ENCODE measurements at regions not wholly inside any gene's neighbourhood (a gene's known extent, or its start where the extent isn't known, plus 50 kb on each side); places are given as distances from the start of the nearest gene placed in this dataset.
"Not testable (repeated sequence)": the region's sequence is repeated elsewhere in the genome, so short reads cannot be mapped to it uniquely, and the experiment has no call there.

DNA sequence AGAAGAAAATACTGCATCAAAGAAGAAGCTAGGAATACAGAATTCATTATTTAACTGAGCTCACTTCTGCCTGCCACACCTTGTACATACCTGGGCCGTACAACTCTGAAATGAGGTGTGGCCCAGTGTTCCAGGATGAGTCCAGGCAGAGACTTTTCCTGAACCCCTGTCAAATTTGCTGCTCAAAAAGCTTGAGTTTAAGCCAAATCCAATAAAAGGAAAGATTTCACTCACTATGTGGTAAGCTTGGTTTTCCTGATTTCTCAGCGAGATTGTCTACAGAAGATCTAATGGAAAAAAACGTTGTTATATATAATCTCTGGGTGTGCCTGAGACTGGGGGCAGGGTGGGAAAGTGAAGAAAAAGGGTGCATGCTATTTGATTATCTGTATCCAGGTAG, 72.1 kb upstream of the EGFR start:
- no peak for DNase-seq (ENCODE audit: low spot score)
- Histone ChIP-seq H3K4me3 (no peak overlapping the region), H3K27ac (no peak overlapping the region)
- TF ChIP-seq, protein P1, sequence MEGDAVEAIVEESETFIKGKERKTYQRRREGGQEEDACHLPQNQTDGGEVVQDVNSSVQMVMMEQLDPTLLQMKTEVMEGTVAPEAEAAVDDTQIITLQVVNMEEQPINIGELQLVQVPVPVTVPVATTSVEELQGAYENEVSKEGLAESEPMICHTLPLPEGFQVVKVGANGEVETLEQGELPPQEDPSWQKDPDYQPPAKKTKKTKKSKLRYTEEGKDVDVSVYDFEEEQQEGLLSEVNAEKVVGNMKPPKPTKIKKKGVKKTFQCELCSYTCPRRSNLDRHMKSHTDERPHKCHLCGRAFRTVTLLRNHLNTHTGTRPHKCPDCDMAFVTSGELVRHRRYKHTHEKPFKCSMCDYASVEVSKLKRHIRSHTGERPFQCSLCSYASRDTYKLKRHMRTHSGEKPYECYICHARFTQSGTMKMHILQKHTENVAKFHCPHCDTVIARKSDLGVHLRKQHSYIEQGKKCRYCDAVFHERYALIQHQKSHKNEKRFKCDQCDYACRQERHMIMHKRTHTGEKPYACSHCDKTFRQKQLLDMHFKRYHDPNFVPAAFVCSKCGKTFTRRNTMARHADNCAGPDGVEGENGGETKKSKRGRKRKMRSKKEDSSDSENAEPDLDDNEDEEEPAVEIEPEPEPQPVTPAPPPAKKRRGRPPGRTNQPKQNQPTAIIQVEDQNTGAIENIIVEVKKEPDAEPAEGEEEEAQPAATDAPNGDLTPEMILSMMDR (IDR thresholded peaks at IDR 0.05), result no peak

DNA sequence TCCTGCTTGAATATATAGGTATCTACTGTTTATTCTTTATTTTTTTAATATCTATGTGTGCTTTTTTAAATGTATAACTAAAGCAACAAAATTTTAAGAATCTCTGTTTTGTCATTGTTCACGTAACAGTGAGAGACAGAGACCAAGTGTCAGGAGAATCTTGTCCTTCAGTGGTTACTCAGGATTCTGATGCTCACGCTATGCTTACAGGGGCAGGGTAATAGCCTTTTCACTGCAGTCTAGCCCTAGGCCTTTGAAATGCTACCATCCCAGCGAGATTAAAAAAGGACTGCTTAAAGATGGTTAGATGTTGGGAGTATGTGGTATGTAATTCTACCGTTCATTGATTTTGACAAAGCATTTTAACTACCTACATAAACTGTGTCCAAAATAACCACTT, 71.6 kb upstream of the EGFR start:
- Histone ChIP-seq H3K4me3 (no peak overlapping the region), H3K27ac (no peak overlapping the region)
- TF ChIP-seq, protein P1 (IDR thresholded peaks at IDR 0.05), result no peak

DNA sequence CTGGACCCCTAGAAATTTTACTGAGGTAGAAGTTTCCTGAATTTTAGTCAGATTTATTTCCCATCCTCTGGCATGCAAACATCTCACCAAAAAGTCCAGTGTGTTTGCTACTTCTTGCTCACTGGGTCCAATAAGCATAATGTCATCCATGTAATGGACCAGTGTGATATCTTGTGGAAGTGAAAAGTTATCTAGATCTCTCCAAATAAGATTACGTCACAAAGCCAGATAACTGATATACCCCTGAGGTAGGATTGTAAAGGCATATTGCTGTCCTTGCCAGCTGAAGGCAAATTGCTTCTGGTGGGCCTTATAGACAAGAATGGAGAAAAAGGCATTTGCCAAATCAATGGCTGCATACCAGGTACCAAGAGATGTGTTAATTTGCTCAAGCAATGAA, 69.3 kb upstream of the EGFR start:
- H3K27ac ChIP-seq; DNase-seq (ENCODE audit: low spot score); H3K4me3 ChIP-seq: not testable (repeated sequence)

More for the DNA sequence above, 71.6 kb upstream of the EGFR start:
- no peak for DNase-seq (ENCODE audit: low spot score)

DNA sequence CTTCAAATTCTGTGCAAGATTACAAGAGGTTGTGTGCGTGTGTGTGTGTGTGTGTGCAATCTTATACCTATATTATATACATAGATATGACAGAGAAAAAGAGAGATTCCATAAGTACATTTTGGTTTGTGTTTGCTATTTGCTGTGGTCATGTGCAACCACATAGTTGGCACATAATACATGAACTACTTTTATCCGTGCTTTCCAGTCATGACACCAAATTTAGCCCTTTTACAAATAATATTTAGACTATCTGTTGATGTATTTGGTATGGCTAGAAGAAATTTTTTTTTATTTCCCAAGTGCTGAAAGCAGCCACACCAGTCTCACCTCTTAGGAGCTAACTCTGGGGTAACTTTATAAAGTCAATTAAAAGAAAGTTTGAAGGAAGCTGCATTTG, 63.5 kb upstream of the EGFR start:
- H3K27ac ChIP-seq, result no peak overlapping the region
- TF ChIP-seq, protein P1 (IDR thresholded peaks at IDR 0.05), result no peak
- no peak for DNase-seq (ENCODE audit: low spot score)
- H3K4me3 ChIP-seq, result no peak overlapping the region

DNA sequence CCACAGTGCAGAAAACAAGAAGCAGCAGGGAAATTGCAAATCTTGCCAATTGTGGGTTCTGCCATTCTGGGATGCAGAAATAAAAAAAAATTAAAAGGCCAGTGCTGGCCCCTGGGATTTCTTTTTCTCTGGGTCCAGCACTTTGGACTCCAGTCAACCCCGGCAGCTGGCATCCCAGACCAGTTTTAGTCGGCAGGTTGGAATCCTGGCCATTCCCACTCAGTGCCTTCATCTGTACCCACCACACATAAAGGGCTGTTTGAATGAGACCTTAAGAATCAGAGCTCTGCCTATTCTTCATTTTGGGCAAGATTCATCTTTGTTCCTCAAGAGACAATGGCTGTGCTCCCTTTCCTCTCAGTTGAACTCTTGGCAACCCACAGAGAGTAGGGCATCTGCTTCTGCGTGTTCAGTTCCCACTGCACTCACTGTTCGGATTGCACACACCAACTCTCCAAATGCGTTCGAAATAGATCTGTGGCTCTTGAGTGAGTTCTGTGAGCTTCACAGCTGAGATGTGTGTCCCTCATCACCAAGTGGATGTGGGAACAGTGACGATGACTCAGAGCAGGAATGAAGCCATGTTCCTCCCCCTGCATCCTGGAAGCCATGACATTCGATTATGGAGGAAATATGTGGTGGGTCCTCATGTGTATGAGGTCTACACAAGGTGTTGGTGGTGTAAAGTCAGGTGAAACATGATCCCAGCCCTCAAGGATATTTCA, 63.0 kb upstream of the EGFR start:
- TF ChIP-seq, protein P1 (IDR thresholded peaks at IDR 0.05), result no peak
- H3K27ac ChIP-seq, result no peak overlapping the region
- no peak overlapping the region for H3K4me3 ChIP-seq
- DNase-seq (ENCODE audit: low spot score), result no peak

DNA sequence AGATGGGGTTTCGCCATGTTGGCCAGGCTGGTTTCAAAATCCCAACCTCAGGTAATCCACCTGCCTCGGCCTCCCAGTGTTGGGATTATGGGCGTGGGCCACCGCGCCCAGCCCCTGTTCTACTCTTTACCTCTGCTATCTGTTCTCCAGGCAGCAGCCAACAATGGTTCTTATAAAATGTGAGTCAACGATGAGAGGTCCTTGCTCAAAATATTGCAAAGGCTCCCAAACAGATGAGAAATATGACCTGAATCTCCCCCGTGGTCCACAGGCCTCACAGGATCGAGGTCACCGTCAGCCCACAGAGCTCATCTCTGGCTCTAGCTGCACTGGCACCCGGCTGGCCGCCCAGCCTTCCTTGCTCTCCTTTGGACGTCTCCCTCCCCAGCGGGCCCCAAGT, 62.0 kb upstream of the EGFR start:
- no peak for DNase-seq (ENCODE audit: low spot score)
- TF ChIP-seq, protein P1 (IDR thresholded peaks at IDR 0.05), result no peak

DNA sequence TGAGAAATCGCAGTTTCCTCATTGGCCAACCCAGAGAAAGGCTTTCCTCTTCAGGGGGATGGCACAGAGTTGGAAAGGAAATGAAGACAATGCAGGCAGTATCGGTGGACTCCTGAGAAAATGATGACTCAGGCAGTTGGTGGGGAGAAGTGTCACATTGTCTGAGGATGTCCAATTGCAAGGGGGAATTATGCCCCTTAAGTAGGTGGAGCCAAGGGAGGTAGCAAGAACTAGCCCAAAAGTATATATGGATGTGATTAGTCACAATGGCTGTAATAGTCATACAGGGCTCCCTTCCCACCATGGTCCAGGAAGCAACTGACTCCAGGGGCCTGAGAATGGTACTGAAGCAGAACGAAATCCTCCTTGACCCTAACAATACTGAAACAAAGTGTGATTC, 58.3 kb upstream of the EGFR start:
- no peak overlapping the region for H3K4me3 ChIP-seq
- no peak for DNase-seq (ENCODE audit: low spot score)
- TF ChIP-seq, protein P1 (IDR thresholded peaks at IDR 0.05), result no peak
- H3K27ac ChIP-seq, result no peak overlapping the region

More for the DNA sequence above, 62.0 kb upstream of the EGFR start:
- no peak overlapping the region for H3K4me3 ChIP-seq
- H3K27ac ChIP-seq, result no peak overlapping the region
